Subcutaneous abdominal adipose tissue (tissue), 5 donors: ENCODE measurements at regions not wholly inside any gene's neighbourhood (a gene's known extent, or its start where the extent isn't known, plus 50 kb on each side); places are given as distances from the start of the nearest gene placed in this dataset.

Experiments used
- H3K27ac ChIP-seq: one replicate; pipeline ENCODE4 v1.7.0; 2013; ENCODE audit warnings: low read depth, mild to moderate bottlenecking, inconsistent platforms, low read length, moderate library complexity
- H3K27me3 ChIP-seq, 5 donors: one replicate each; pipeline ENCODE4 v1.7.0; 2013; ENCODE audit warnings: low read length in 5 of 5, inconsistent platforms in 1 of 5; ENCODE audit not compliant: control insufficient read depth in 5 of 5, insufficient read depth in 4 of 5
- H3K36me3 ChIP-seq, 5 donors: one replicate each; pipeline ENCODE4 v1.7.0; 2013; ENCODE audit warnings: low read length in 5 of 5; ENCODE audit not compliant: control insufficient read depth in 5 of 5, insufficient read depth in 5 of 5
- H3K4me1 ChIP-seq, 5 donors: one replicate each; pipeline ENCODE4 v1.7.0; 2013; ENCODE audit warnings: low read length in 5 of 5, mild to moderate bottlenecking in 3 of 5, moderate library complexity in 1 of 5; ENCODE audit not compliant: control insufficient read depth in 5 of 5, insufficient read depth in 5 of 5
- H3K4me3 ChIP-seq, 5 donors: one replicate each; pipeline ENCODE4 v1.7.0; 2013; ENCODE audit warnings: low read length in 5 of 5, low read depth in 1 of 5
- H3K9ac ChIP-seq, 5 donors: one replicate each; pipeline ENCODE4 v1.7.0; 2013; ENCODE audit warnings: low read length in 5 of 5, mild to moderate bottlenecking in 4 of 5, moderate library complexity in 3 of 5
- H3K9me3 ChIP-seq, 5 donors: one replicate each; pipeline ENCODE4 v1.7.0; 2013; ENCODE audit warnings: low read length in 5 of 5; ENCODE audit not compliant: control insufficient read depth in 5 of 5
- donor health status: healthy.
- donor health status: healthy.
- donor health status: healthy.
- donor health status: healthy.
- donor health status: healthy.

DNA sequence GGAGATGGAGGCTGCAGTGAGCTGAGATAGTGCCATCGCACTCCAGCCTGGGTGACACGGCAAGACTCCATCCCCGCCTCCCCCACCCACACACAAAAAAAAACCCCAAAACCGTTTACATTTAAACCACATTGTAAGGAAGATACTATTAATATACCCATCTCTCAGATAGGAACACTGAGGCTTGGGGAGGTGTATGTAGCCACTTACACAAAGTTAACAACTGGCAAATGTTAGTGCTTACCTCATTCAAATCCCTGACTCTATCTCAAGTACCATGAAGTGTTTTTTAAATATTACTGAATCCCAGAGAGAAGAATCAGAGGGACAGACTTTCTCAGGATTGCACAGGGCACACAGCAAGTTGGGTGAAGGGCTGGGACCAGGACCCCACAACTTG, 164.5 kb downstream of the MIAT start:
- peaks cover 0 to 17% (median 13%) of the 10 kb centered on the region in 5 donors for H3K9me3 ChIP-seq
- H3K4me3 ChIP-seq = no peak overlapping the region
- no peaks in the 10 kb centered on the region for H3K27me3 ChIP-seq
- H3K4me1 ChIP-seq = no peaks in the 10 kb centered on the region
- H3K27ac ChIP-seq = no peak overlapping the region
- H3K36me3 ChIP-seq = no peaks in the 10 kb centered on the region
- no peak overlapping the region for H3K9ac ChIP-seq

DNA sequence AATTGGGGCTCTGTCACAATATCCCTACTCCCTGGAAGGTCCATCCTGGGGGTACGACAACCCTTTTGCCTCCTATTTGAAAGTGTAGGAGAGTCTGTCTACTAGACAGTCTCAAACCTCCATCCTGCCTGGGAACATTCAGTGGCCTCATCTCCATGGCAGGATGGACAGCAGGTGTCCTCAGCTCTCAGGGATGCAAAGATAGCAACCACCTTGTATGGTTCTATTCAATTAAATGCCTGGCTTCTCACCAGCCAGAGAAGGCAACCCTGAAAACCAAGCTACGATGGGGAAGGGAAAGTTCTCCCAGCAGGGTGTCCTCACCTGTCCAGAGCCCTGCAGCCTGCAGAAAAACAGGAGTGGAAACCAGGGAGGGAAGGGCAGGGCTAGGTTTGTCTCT, 164.9 kb downstream of the MIAT start:
- Histone ChIP-seq H3K27me3 (no peaks in the 10 kb centered on the region), H3K4me3 (no peak overlapping the region), H3K27ac (no peak overlapping the region), H3K9me3 (peaks cover 0 to 16% (median 13%) of the 10 kb centered on the region in 5 donors), H3K9ac (no peak overlapping the region), H3K36me3 (no peaks in the 10 kb centered on the region), H3K4me1 (peaks cover 0 to 1% (median 0%) of the 10 kb centered on the region in 5 donors)

DNA sequence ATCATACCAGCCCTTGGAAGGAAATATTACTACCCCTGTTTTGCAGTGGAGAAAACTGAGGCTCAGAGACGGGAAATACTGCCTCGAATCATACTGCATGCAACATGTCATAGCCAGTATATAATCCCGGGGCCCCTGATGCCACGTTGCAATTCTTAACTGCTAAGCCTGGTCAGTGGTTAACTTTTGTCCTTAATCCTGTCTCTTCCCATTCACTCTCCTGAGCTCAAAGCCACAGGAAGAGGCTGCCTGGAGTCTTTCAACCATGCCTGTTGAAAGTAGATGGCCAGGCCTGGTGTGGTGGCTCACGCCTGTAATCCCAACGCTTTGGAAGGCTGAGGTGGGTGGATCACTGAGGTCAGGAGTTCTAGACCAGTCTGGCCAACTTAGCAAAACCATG, 166.6 kb downstream of the MIAT start:
- no peak overlapping the region for H3K27ac ChIP-seq
- H3K4me3 ChIP-seq = no peak overlapping the region
- H3K9ac ChIP-seq = no peak overlapping the region
- no peaks in the 10 kb centered on the region for H3K9me3 ChIP-seq
- no peaks in the 10 kb centered on the region for H3K27me3 ChIP-seq
- no peaks in the 10 kb centered on the region for H3K36me3 ChIP-seq
- peaks cover 0 to 11% (median 5%) of the 10 kb centered on the region in 5 donors for H3K4me1 ChIP-seq

DNA sequence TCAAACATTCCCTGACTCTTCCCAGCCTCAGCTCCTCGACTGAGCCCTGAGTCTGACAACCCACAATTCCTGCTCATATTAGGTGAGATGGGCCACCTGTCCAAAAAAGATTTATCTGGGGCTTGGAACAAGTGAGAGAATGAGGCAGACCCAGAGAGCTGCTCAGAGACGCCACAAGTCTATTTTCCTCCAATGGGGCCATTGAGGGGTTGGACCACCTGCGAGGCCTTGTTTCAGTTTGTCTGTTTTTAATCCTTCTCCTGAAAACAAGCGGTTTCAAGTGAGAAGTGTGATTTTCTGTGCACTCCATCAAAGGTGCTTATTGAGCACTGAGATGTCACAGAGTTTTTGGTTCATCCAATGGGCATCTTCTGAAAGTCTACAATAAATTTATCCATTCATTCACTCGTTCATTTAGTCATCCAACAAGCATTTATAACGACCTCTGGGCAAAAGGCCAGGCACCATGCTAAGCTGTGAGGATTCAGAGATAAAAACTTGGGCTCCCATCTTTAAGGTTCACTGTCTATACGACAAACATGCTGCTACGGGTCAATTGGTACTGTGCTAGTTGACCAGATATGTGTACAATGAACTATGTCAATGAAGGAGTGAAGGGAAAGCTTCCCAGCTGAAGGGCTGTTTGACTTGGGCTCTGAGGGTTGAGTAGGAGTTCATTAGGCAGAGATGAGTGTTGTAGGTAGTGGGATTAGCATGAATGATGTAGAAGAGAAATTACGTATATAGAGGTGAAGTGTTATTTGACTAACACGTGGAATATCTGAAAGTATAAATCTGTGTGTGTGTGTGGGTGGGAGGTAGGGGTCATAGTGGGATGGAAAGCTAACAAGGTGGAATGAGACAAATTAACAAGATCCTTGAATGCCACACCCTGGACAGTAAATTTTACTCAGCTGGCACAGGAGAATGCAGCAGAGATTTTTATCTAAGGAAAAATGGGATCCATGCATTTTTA, 168.9 kb downstream of the MIAT start:
- no peak overlapping the region for H3K9ac ChIP-seq

DNA sequence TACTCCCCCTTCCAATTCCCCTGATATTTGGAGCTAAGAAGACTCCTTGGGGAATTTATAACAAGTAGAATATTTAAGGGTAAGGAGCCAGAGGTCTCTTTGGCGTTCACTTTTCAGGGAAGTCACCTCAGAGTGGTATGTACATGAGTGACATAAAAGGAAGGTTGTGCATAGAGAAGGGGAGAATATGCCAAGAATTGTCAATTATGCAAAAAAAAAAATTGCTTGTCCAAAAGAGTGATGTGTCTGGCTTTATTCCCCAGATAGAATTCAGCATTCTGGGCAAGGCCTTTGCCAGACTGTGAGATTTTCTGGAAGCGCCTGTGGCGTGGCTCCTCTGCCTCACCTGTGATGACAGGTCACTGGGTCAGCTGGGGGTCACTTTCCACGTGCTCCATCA, 170.2 kb downstream of the MIAT start:
- H3K27me3 ChIP-seq = no peaks in the 10 kb centered on the region
- H3K27ac ChIP-seq = no peak overlapping the region

More for the DNA sequence above, 168.9 kb downstream of the MIAT start:
- Histone ChIP-seq H3K27ac (no peak overlapping the region), H3K9me3 (no peaks in the 10 kb centered on the region), H3K4me1 (peaks cover 0 to 11% (median 5%) of the 10 kb centered on the region in 5 donors), H3K27me3 (no peaks in the 10 kb centered on the region), H3K36me3 (no peaks in the 10 kb centered on the region), H3K4me3 (no peak overlapping the region)

DNA sequence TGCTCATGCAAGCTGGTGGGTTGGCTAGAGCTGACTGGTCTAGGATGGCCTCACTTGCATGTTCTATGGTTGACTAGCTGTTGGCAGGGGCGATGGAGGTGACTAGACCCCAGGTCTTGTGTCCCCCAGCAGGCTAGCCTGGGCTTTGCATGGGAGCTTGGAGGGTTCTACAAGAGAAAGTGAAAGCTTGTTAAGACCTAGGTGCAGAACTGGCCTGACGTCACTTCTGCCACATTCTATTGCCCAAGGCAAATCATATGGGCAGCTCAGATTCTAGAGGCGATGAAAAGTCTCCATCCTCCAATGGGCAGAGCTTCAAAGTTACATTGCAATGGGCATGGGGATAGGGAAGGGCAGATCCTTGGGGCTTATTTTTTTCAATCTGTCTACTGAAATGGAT, 170.9 kb downstream of the MIAT start:
- Histone ChIP-seq H3K4me1 (peaks cover 0 to 11% (median 5%) of the 10 kb centered on the region in 5 donors), H3K4me3 (no peak overlapping the region), H3K9me3 (no peaks in the 10 kb centered on the region), H3K27me3 (no peaks in the 10 kb centered on the region), H3K9ac (no peak overlapping the region), H3K36me3 (no peaks in the 10 kb centered on the region), H3K27ac (no peak overlapping the region)

More for the DNA sequence above, 170.2 kb downstream of the MIAT start:
- H3K36me3 ChIP-seq = no peaks in the 10 kb centered on the region
- H3K9me3 ChIP-seq = no peaks in the 10 kb centered on the region
- peaks cover 0 to 11% (median 5%) of the 10 kb centered on the region in 5 donors for H3K4me1 ChIP-seq
- no peak overlapping the region for H3K4me3 ChIP-seq
- no peak overlapping the region for H3K9ac ChIP-seq

DNA sequence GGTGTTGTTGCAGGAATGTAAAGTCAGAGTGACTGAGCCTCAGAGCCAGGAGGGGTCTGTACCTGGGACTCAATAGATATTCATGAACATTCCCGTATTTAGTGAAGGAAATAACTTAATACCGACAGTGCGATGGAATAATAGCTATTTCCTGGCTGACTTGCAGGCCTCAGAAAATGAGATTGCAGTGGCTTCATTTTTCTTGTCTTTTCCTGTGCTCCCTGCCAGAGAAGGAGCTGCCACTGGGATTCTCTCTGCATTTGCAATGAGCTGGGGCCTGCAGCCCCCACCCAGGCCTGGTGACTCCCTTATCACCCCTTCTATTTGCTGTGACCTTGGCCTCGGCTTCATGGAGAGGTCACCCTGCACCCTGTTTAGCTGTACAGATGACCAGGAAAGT, 173.4 kb downstream of the MIAT start:
- no peak overlapping the region for H3K4me3 ChIP-seq
- H3K4me1 ChIP-seq = peaks cover 0 to 11% (median 7%) of the 10 kb centered on the region in 5 donors
- H3K36me3 ChIP-seq = no peaks in the 10 kb centered on the region
- no peak overlapping the region for H3K27ac ChIP-seq
- no peak overlapping the region for H3K9ac ChIP-seq
- no peaks in the 10 kb centered on the region for H3K27me3 ChIP-seq
- H3K9me3 ChIP-seq = no peaks in the 10 kb centered on the region

DNA sequence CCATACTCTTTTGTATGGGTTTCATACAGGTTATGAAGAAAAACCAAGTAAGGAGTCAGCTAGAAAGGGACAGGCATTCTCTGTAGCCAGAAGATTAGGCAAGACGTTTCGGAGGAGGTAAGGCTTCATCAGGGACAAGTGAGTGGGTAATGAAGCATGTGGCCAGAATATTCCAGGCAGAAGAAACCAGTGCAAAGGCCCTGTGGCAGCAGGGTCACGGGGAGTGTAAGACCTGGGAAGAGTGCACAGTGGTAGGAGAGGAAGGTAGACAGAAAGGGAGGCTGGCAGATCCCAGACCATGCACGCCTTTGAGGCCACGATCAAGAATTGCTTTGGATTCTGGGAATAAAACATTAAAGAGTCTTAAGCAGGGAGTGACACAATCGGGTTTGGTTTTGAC, 177.6 kb downstream of the MIAT start:
- no peaks in the 10 kb centered on the region for H3K9me3 ChIP-seq
- no peak overlapping the region for H3K9ac ChIP-seq
- no peak overlapping the region for H3K27ac ChIP-seq
- no peaks in the 10 kb centered on the region for H3K36me3 ChIP-seq
- no peak overlapping the region for H3K4me3 ChIP-seq
- peaks cover 0 to 4% (median 0%) of the 10 kb centered on the region in 5 donors for H3K4me1 ChIP-seq
- no peaks in the 10 kb centered on the region for H3K27me3 ChIP-seq

DNA sequence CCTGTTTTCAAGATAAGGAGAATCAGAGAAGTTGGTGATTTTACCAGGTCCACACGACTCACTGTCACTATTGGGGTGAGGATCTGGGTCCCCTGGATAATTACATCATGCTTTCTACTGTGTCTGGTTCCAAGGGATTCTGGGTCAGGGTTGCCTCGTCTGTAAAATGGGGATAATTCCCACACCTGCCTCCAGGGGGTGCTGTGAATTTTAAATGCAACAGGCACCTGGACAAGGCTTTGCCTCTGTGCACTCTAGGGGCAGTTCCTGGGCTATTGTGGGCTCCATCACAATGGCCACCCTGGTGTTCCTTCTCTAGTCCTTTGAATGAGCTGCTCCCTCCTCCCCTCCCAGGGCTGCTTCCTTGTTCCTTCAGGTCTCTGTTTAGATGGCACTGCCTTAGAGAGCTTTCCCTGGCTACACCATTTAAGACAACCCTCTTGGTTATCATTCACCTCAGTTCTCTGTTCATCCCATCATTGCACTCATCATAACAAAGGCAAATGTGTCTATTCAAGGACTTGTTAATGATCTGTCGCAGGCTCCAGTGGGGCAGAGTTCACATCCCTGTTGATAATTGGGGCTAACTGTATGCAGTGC, 178.6 kb downstream of the MIAT start:
- Histone ChIP-seq H3K27me3 (no peaks in the 10 kb centered on the region), H3K4me1 (peaks cover 0 to 4% (median 0%) of the 10 kb centered on the region in 5 donors), H3K9ac (no peak overlapping the region), H3K4me3 (no peak overlapping the region), H3K36me3 (no peaks in the 10 kb centered on the region), H3K9me3 (no peaks in the 10 kb centered on the region), H3K27ac (no peak overlapping the region)

DNA sequence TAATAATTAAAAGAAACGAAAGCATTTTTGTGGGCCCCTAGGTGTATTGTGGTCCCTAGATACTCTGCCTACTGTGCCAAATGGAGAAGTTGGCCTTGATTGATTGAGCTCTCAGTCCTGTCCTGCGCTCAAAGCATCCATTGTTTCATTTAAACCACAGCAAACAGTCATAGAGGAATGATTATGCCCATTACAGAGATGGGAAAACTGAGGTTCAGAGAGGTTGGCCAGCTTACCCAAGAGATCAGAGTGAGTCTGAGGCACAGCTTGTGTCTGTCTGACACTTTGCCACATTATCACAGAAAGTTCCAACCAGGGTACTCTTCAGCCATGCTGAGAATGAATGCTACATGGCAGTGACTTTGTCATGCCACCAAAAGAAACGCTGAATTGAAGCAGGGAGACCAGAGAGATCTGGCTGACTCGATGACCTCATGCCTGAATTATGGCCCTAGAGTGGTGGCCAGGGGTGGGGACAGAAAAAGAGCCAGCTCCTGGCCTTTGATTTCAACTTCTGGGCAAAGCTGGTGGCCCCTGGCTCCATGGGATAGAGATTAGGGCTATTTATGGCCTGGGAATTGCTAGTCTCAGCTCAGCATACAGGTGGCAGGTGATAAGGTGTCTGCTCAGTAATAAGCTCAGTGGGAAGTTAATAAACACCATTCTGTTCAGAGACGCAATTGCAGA, 180.5 kb downstream of the MIAT start:
- Histone ChIP-seq H3K27ac (no peak overlapping the region), H3K9me3 (no peaks in the 10 kb centered on the region), H3K36me3 (no peaks in the 10 kb centered on the region), H3K9ac (no peak overlapping the region), H3K4me1 (peaks cover 0 to 4% (median 0%) of the 10 kb centered on the region in 5 donors), H3K27me3 (no peaks in the 10 kb centered on the region), H3K4me3 (no peak overlapping the region)
